H1 (cell line): ENCODE measurements at regions not wholly inside any gene's neighbourhood (a gene's known extent, or its start where the extent isn't known, plus 50 kb on each side); places are given as distances from the start of the nearest gene placed in this dataset.

Experiments used
- CHD7 ChIP-seq: fragments of 300-600 bp; sonication (generic); IDR thresholded peaks from 2 replicates; pipeline ENCODE4 v1.7.1; 2012; ENCODE audit warnings: low read length, moderate library complexity, mild to moderate bottlenecking, inconsistent platforms; ENCODE audit not compliant: insufficient replicate concordance
- CREB1 ChIP-seq: IDR thresholded peaks from 2 replicates; pipeline ENCODE4 v1.6.1; 2012; ENCODE audit warnings: inconsistent platforms

- TF ChIP-seq CHD7 (no peak), CREB1 (no peak)
Observed at GRCh38 chr1:5493275-5493674, 498.9 kb downstream of the NPHP4 start (continued).
